ENCODE measurements at regions not wholly inside any gene's neighbourhood (a gene's known extent, or its start where the extent isn't known, plus 50 kb on each side); places are given as distances from the start of the nearest gene placed in this dataset.

- whole genome bisulfite sequencing, 4 donors, result 85 to 88% (median 87%) methylated on average over 8 to 16 of the region's 16 CpGs
- peaks cover 0 to 10% (median 0%) of the 10 kb centered on the region in 9 donors for H3K27me3 ChIP-seq
These were observed 297.9 kb downstream of the NDUFA10 start for GRCh38 chr2:239727182-239727775.

GRCh38 chr2:239726631-239727181 lies 298.4 kb downstream of the NDUFA10 start:
- intact Hi-C loops (cut with DNase I), result no loop called here
- Histone ChIP-seq H3K27me3 (peaks cover 0 to 7% (median 0%) of the 10 kb centered on the region in 9 donors), H3K9me3 (no peaks in the 10 kb centered on the region), H3K4me3 (no peak overlapping the region), H3K4me1 (no peaks in the 10 kb centered on the region), H3K27ac (no peak overlapping the region), H3K36me3 (no peaks in the 10 kb centered on the region)
- 61 to 100% (median 85%) methylated on average over 3 to 13 of the region's 13 CpGs for WGBS, 4 donors
- TF ChIP-seq CTCF (IDR thresholded peaks at IDR 0.05) (no peak), POLR2A (IDR thresholded peaks at IDR 0.05) (no peak)
- ATAC-seq, result no peak
- DNase-seq, result peak in 2 of 5 donors; percentile 17 to 51

More at GRCh38 chr2:239727182-239727775, 297.9 kb downstream of the NDUFA10 start:
- no peaks in the 10 kb centered on the region for H3K4me1 ChIP-seq
- ATAC-seq (no peak), DNase-seq (peak in 3 of 5 donors; percentile 13 to 35 (median 16))
- no peak overlapping the region for H3K4me3 ChIP-seq
- no peaks in the 10 kb centered on the region for H3K9me3 ChIP-seq
- H3K36me3 ChIP-seq, result no peaks in the 10 kb centered on the region
- intact Hi-C loops (cut with DNase I), result no loop called here
- H3K27ac ChIP-seq, result no peak overlapping the region
- TF ChIP-seq POLR2A (IDR thresholded peaks at IDR 0.05) (no peak), CTCF (IDR thresholded peaks at IDR 0.05) (no peak)

- no peaks in the 10 kb centered on the region for H3K36me3 ChIP-seq
- 74 to 82% (median 79%) methylated on average over 9 to 18 of the region's 18 CpGs for WGBS, 4 donors
- no peaks in the 10 kb centered on the region for H3K9me3 ChIP-seq
- DNase-seq, result peak in 2 of 5 donors; percentile 15 to 47
- no peak overlapping the region for H3K27ac ChIP-seq
- no peak for ATAC-seq
- H3K27me3 ChIP-seq, result peaks cover 0 to 7% (median 0%) of the 10 kb centered on the region in 9 donors
- H3K4me3 ChIP-seq, result no peak overlapping the region
- no peak for TF ChIP-seq POLR2A (IDR thresholded peaks at IDR 0.05)
- no peak for TF ChIP-seq CTCF (IDR thresholded peaks at IDR 0.05)
- intact Hi-C loops (cut with DNase I), result no loop called here
- H3K4me1 ChIP-seq, result no peaks in the 10 kb centered on the region
These were observed 299.0 kb downstream of the NDUFA10 start for GRCh38 chr2:239726091-239726591.

- intact Hi-C loops (cut with DNase I), result no loop called here
- 89 to 100% (median 92%) methylated on average over 3 to 7 of the region's 7 CpGs for WGBS, 4 donors
- H3K4me1 ChIP-seq, result no peaks in the 10 kb centered on the region
- no peaks in the 10 kb centered on the region for H3K9me3 ChIP-seq
- peak in 1 of 5 donors; percentile 15 for DNase-seq
- H3K4me3 ChIP-seq, result no peak overlapping the region
- no peak for TF ChIP-seq CTCF (IDR thresholded peaks at IDR 0.05)
- H3K36me3 ChIP-seq, result no peaks in the 10 kb centered on the region
- no peak overlapping the region for H3K27ac ChIP-seq
- H3K27me3 ChIP-seq, result peaks cover 0 to 7% (median 0%) of the 10 kb centered on the region in 9 donors
- no peak for ATAC-seq
These were observed 299.6 kb downstream of the NDUFA10 start for GRCh38 chr2:239725551-239725890.
